SK-N-SH treated with all-trans-retinoic acid at 6 μM for 48 hours (cell line): ENCODE measurements at regions not wholly inside any gene's neighbourhood (a gene's known extent, or its start where the extent isn't known, plus 50 kb on each side); places are given as distances from the start of the nearest gene placed in this dataset.

Experiments
- GLIS3 ChIP-seq: fragments of 250-450 bp; sonication (Bioruptor Pico); IDR thresholded peaks from 2 replicates; pipeline ENCODE4 v1.5.0; 2020; ENCODE audit warnings: mild to moderate bottlenecking, moderate library complexity
- SNAI2 ChIP-seq: fragments of 250-450 bp; sonication (Bioruptor Pico); IDR thresholded peaks from 2 replicates; pipeline ENCODE4 v1.5.0; 2020; ENCODE audit warnings: mild to moderate bottlenecking, moderate library complexity
- TOX ChIP-seq: fragments of 250-450 bp; sonication (Bioruptor Pico); IDR thresholded peaks from 2 replicates; pipeline ENCODE4 v1.8.0; 2021; ENCODE audit warnings: mild to moderate bottlenecking, moderate library complexity, borderline replicate concordance
- ZC3H10 ChIP-seq: fragments of 250-450 bp; sonication (Bioruptor Pico); IDR thresholded peaks from 2 replicates; pipeline ENCODE4 v1.5.1; 2021; ENCODE audit warnings: mild to moderate bottlenecking, moderate library complexity
- ZFP3 ChIP-seq: fragments of 250-450 bp; sonication (Bioruptor Pico); IDR thresholded peaks from 2 replicates; pipeline ENCODE4 v1.5.0; 2020; ENCODE audit warnings: mild to moderate bottlenecking, moderate library complexity
- ZFP30 ChIP-seq: fragments of 450-650 bp; formaldehyde crosslinking; IDR thresholded peaks from 2 replicates; pipeline ENCODE4 v1.5.0; 2022; ENCODE audit warnings: mild to moderate bottlenecking, moderate library complexity
- ZNF70 ChIP-seq: fragments of 450-650 bp; formaldehyde crosslinking; IDR thresholded peaks from 2 replicates; pipeline ENCODE4 v1.5.0; 2020; ENCODE audit warnings: mild to moderate bottlenecking, moderate library complexity
- TF ChIP-seq, protein P1 (sequence below): fragments of 250-450 bp; sonication (Bioruptor Pico); IDR thresholded peaks from 2 replicates; pipeline ENCODE4 v1.5.1; 2020; ENCODE audit warnings: low read depth, mild to moderate bottlenecking, moderate library complexity

DNA sequence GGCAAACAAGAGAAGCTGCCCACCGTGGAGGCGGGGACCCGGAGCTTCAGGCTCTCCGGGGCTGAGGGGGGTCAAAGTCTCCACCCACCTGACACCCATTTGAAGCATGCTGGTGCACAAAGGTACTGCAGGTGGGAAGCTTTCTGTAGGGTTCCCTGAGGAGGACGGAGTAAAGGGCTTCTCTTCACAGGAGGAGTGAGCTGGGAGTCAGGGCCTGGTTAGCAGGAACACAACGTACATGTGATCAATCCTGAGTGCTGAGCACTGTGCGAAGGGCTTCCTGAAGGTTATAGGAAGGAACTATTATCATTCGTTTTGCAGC, 252.9 kb upstream of the RPL38 start:
- TF ChIP-seq ZC3H10 (CRISPR knock-in tag) (no peak), ZNF70 (CRISPR knock-in tag) (no peak), ZFP30 (CRISPR knock-in tag) (no peak), TOX (CRISPR knock-in tag) (no peak), GLIS3 (CRISPR knock-in tag) (no peak), ZFP3 (no peak), SNAI2 (CRISPR knock-in tag) (no peak)
- TF ChIP-seq, protein P1, sequence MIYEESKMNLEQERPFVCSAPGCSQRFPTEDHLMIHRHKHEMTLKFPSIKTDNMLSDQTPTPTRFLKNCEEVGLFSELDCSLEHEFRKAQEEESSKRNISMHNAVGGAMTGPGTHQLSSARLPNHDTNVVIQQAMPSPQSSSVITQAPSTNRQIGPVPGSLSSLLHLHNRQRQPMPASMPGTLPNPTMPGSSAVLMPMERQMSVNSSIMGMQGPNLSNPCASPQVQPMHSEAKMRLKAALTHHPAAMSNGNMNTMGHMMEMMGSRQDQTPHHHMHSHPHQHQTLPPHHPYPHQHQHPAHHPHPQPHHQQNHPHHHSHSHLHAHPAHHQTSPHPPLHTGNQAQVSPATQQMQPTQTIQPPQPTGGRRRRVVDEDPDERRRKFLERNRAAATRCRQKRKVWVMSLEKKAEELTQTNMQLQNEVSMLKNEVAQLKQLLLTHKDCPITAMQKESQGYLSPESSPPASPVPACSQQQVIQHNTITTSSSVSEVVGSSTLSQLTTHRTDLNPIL (CRISPR knock-in tag) = no peak
